Neural progenitor cell (in vitro differentiated cells): ENCODE measurements at regions not wholly inside any gene's neighbourhood (a gene's known extent, or its start where the extent isn't known, plus 50 kb on each side); places are given as distances from the start of the nearest gene placed in this dataset.

ENCODE experiments used
- CTCF ChIP-seq: fragments of 200-600 bp; sonication (generic); IDR thresholded peaks from 2 replicates; pipeline ENCODE4 v1.5.1; 2017; ENCODE audit warnings: antibody characterized with exemption, mild to moderate bottlenecking
- EZH2phosphoT487 ChIP-seq: fragments of 200-600 bp; sonication (generic); IDR thresholded peaks from 2 replicates; pipeline ENCODE4 v1.6.1; 2017; ENCODE audit warnings: antibody characterized with exemption

GRCh38 chr11:26805001-26805400, 83.1 kb upstream of the SLC5A12 start:
- no peak for TF ChIP-seq CTCF
- TF ChIP-seq EZH2phosphoT487 = no peak
